SK-N-SH treated with all-trans-retinoic acid at 6 μM for 48 hours (cell line): ENCODE measurements at regions not wholly inside any gene's neighbourhood (a gene's known extent, or its start where the extent isn't known, plus 50 kb on each side); places are given as distances from the start of the nearest gene placed in this dataset.

Experiments used
- BACH2 ChIP-seq: fragments of 250-450 bp; sonication (Bioruptor Pico); IDR thresholded peaks from 2 replicates; pipeline ENCODE4 v1.9.0; 2021; ENCODE audit warnings: mild to moderate bottlenecking, borderline replicate concordance
- CREB5 ChIP-seq: fragments of 250-450 bp; sonication (Bioruptor Pico); IDR thresholded peaks from 2 replicates; pipeline ENCODE4 v1.5.1; 2020; ENCODE audit warnings: low read depth, mild to moderate bottlenecking, moderate library complexity
- GLIS3 ChIP-seq: fragments of 250-450 bp; sonication (Bioruptor Pico); IDR thresholded peaks from 2 replicates; pipeline ENCODE4 v1.5.0; 2020; ENCODE audit warnings: mild to moderate bottlenecking, moderate library complexity
- PATZ1 ChIP-seq: fragments of 250-450 bp; sonication (Bioruptor Pico); IDR thresholded peaks from 2 replicates; pipeline ENCODE4 v1.8.0; 2020; ENCODE audit warnings: mild to moderate bottlenecking, moderate library complexity, borderline replicate concordance
- SNAI2 ChIP-seq: fragments of 250-450 bp; sonication (Bioruptor Pico); IDR thresholded peaks from 2 replicates; pipeline ENCODE4 v1.5.0; 2020; ENCODE audit warnings: mild to moderate bottlenecking, moderate library complexity
- ZC3H10 ChIP-seq: fragments of 250-450 bp; sonication (Bioruptor Pico); IDR thresholded peaks from 2 replicates; pipeline ENCODE4 v1.5.1; 2021; ENCODE audit warnings: mild to moderate bottlenecking, moderate library complexity
- ZFP3 ChIP-seq: fragments of 250-450 bp; sonication (Bioruptor Pico); IDR thresholded peaks from 2 replicates; pipeline ENCODE4 v1.5.0; 2020; ENCODE audit warnings: mild to moderate bottlenecking, moderate library complexity

GRCh38 chr5:143496943-143497342 is 93.5 kb upstream of the NR3C1 start:
- no peak for TF ChIP-seq BACH2 (CRISPR knock-in tag)
- TF ChIP-seq ZC3H10 (CRISPR knock-in tag), result no peak
- TF ChIP-seq SNAI2 (CRISPR knock-in tag), result no peak
- no peak for TF ChIP-seq CREB5 (CRISPR knock-in tag)
- TF ChIP-seq ZFP3 (CRISPR knock-in tag), result no peak
- no peak for TF ChIP-seq GLIS3 (CRISPR knock-in tag)
- TF ChIP-seq PATZ1, result no peak
